ENCODE measurements at regions not wholly inside any gene's neighbourhood (a gene's known extent, or its start where the extent isn't known, plus 50 kb on each side); places are given as distances from the start of the nearest gene placed in this dataset.

DNA sequence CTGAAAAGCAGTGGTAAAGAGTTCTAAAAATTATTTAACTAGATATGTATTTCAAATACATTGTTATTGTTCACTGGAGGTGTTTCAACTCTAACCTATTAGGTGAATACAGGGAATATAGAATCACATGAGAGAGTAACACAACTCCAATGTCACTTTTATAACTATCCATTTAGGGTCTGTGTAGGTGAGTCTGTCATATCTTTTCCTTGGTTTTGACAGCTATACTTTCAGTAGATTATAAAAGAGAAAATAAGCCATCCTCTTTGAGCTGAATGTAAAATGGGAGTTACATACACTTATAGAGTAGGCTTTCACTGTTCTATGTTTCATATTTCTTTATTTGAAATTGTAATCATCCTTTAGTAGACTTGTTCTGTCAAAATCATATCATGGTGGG, 2321.0 kb downstream of the PCDH9 start:
- Histone ChIP-seq H3K27me3 (ENCODE audit: insufficient read depth in 3 of 3, low read length in 2 of 3) (no peaks in the 10 kb centered on the region), H3K9me3 (peaks cover 3% of the 10 kb centered on the region), H3K36me3 (ENCODE audit: insufficient read depth in 1 of 2, low read depth in 1 of 2) (no peaks in the 10 kb centered on the region), H3K4me3 (no peak overlapping the region), H3K27ac (no peak overlapping the region), H3K4me1 (no peaks in the 10 kb centered on the region)
- DNase-seq (no peak), ATAC-seq (no peak)
- intact Hi-C loops (cut with DNase I), result no loop called here
- TF ChIP-seq CTCF (IDR thresholded peaks at IDR 0.05), result no peak

- TF ChIP-seq CTCF (IDR thresholded peaks at IDR 0.05), result no peak
- 69 to 89% (median 71%) methylated on average over 1 to 2 of the region's 2 CpGs for WGBS, 3 donors
- no peaks in the 10 kb centered on the region for H3K9me3 ChIP-seq
Observed at GRCh38 chr13:64900039-64900438, 2330.1 kb downstream of the PCDH9 start.

GRCh38 chr13:64884976-64885375, 2345.2 kb downstream of the PCDH9 start:
- no peak overlapping the region for H3K4me3 ChIP-seq
- intact Hi-C loops (cut with DNase I), result no loop called here
- ATAC-seq, result no peak
- no peaks in the 10 kb centered on the region for H3K9me3 ChIP-seq
- no peaks in the 10 kb centered on the region for H3K27me3 ChIP-seq (ENCODE audit: insufficient read depth in 3 of 3, low read length in 2 of 3)
- no peak for DNase-seq
- no peaks in the 10 kb centered on the region for H3K4me1 ChIP-seq
- WGBS, 3 donors, result 89 to 93% (median 90%) methylated on average over 2 of the region's 2 CpGs
- H3K27ac ChIP-seq, result no peak overlapping the region
- H3K36me3 ChIP-seq (ENCODE audit: insufficient read depth in 1 of 2, low read depth in 1 of 2), result no peaks in the 10 kb centered on the region
- no peak for TF ChIP-seq CTCF (IDR thresholded peaks at IDR 0.05)

More at GRCh38 chr13:64900039-64900438, 2330.1 kb downstream of the PCDH9 start:
- Histone ChIP-seq H3K36me3 (ENCODE audit: insufficient read depth in 1 of 2, low read depth in 1 of 2) (no peaks in the 10 kb centered on the region), H3K27me3 (ENCODE audit: insufficient read depth in 3 of 3, low read length in 2 of 3) (no peaks in the 10 kb centered on the region), H3K4me1 (no peaks in the 10 kb centered on the region), H3K27ac (no peak overlapping the region), H3K4me3 (no peak overlapping the region)
- ATAC-seq (no peak), DNase-seq (peak in 1 of 2 donors; percentile 15)
- intact Hi-C loops (cut with DNase I), result no loop called here

- H3K9me3 ChIP-seq, result no peaks in the 10 kb centered on the region
- no peak for TF ChIP-seq CTCF (IDR thresholded peaks at IDR 0.05)
- H3K4me1 ChIP-seq, result no peaks in the 10 kb centered on the region
- H3K27ac ChIP-seq, result no peak overlapping the region
- WGBS, 3 donors, result 73 to 79% (median 76%) methylated on average over 3 of the region's 3 CpGs
- ATAC-seq, result no peak
- intact Hi-C loops (cut with DNase I), result no loop called here
- H3K4me3 ChIP-seq, result no peak overlapping the region
- H3K27me3 ChIP-seq (ENCODE audit: insufficient read depth in 3 of 3, low read length in 2 of 3), result no peaks in the 10 kb centered on the region
- DNase-seq, result no peak
- H3K36me3 ChIP-seq (ENCODE audit: insufficient read depth in 1 of 2, low read depth in 1 of 2), result no peaks in the 10 kb centered on the region
Observed at GRCh38 chr13:64877176-64877575, 2353.0 kb downstream of the PCDH9 start.

DNA sequence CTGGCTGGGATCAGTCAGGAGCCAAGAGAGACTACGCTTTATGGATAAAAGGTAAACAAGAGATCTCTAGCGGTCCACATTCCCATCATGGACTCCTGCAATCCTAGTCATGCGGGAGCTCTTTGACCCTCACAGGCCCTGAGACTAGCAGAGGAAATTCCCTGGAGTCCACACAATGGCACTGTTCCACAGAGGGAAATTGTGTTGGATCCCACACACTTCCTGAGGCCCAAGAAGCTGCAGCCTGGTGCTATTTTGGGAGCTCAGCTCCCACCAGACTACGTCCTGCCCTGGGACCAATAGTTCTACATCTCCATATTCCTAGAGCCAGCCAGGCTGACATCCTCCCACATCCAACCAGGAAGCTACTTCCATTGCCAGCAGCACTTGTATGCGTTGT, 2358.4 kb downstream of the PCDH9 start:
- Histone ChIP-seq H3K27me3 (ENCODE audit: insufficient read depth in 3 of 3, low read length in 2 of 3) (no peaks in the 10 kb centered on the region), H3K4me3 (no peak overlapping the region), H3K4me1 (no peaks in the 10 kb centered on the region), H3K9me3 (no peaks in the 10 kb centered on the region), H3K27ac (no peak overlapping the region), H3K36me3 (ENCODE audit: insufficient read depth in 1 of 2, low read depth in 1 of 2) (no peaks in the 10 kb centered on the region)
- no peak for ATAC-seq
- DNase-seq, result no peak
- intact Hi-C loops (cut with DNase I), result no loop called here
- no peak for TF ChIP-seq CTCF (IDR thresholded peaks at IDR 0.05)
- 68 to 70% (median 69%) methylated on average over 5 of the region's 5 CpGs for WGBS, 3 donors

Measured in psoas muscle (tissue), 7 donors.